LNCaP clone FGC (cell line): ENCODE measurements at regions not wholly inside any gene's neighbourhood (a gene's known extent, or its start where the extent isn't known, plus 50 kb on each side); places are given as distances from the start of the nearest gene placed in this dataset.

Experiments used
- DNase-seq: peaks from one replicate; pipeline ENCODE4 v3.0.0-alpha.2; 2011; ENCODE audit warnings: low read depth
- H3K4me3 ChIP-seq: 2 replicates; pipeline ENCODE4 v1.5.1; 2011; ENCODE audit warnings: mild to moderate bottlenecking, low read depth, low read length, control low read depth
- TF ChIP-seq, protein P1 (sequence below): IDR thresholded peaks from 2 replicates; pipeline ENCODE4 v1.5.1; 2012; ENCODE audit warnings: mild to moderate bottlenecking; ENCODE audit not compliant: control insufficient read depth, insufficient read depth; ENCODE audit errors: extremely low read depth

DNA sequence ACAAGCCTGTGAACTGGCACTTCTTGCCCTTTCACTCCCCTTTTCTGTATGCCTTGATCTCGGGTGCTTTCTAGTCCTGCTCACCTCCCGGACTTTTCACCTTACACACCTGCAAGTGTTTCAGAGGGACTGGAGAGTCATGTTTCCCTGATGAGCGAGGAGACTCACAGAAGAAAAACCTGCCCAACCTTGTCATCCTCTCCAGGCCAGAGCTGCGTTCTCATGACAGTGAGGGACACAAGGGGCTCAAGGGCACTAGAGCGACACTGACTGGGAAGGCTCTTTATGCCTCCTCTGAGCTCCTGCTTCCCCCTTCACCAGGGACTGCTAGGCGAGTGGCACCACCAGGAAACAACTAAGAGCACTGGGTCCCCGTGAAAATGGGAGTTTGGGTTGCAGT lies 376.9 kb upstream of the RPS23 start:
- TF ChIP-seq, protein P1, sequence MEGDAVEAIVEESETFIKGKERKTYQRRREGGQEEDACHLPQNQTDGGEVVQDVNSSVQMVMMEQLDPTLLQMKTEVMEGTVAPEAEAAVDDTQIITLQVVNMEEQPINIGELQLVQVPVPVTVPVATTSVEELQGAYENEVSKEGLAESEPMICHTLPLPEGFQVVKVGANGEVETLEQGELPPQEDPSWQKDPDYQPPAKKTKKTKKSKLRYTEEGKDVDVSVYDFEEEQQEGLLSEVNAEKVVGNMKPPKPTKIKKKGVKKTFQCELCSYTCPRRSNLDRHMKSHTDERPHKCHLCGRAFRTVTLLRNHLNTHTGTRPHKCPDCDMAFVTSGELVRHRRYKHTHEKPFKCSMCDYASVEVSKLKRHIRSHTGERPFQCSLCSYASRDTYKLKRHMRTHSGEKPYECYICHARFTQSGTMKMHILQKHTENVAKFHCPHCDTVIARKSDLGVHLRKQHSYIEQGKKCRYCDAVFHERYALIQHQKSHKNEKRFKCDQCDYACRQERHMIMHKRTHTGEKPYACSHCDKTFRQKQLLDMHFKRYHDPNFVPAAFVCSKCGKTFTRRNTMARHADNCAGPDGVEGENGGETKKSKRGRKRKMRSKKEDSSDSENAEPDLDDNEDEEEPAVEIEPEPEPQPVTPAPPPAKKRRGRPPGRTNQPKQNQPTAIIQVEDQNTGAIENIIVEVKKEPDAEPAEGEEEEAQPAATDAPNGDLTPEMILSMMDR: no peak
- H3K4me3 ChIP-seq: no peak overlapping the region
- DNase-seq: no peak

DNA sequence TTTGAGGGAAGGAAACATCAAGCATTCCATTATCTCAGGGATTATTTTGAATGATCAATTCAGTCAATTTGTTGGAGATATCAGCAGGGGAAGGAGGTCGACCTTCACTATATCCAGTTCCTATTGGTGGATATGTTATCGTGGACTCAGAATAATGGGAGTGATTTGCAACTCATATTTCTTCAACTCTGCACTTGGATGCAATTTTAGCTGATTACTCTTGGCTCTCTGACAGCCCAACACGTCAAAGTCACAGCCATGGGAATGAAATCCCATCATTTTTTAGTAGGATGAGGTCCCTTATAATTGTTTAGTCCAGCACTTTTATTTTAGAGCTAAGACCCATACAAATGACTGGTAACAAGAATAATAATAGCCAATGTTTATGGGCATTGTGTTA lies 371.8 kb upstream of the RPS23 start:
- no peak overlapping the region for H3K4me3 ChIP-seq
- TF ChIP-seq, protein P1: no peak
- no peak for DNase-seq

DNA sequence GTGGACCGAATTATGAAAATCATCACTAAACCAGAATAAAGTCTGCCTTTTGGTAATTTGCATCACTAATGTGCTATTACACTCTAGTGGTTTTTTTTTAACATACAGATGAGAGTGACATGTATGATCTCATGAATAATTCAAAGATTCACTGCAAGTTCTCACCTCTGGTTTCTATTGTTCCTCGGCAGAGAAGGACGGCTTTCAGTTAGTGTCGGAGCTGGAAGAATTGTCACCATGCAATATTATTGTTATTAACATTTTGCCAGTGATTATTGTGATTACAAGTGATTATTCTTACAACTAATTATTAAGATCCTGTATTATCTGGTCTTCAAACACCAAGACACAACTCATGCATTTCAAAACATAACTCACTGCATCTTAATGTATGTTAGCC lies 366.6 kb upstream of the RPS23 start:
- no peak for DNase-seq
- H3K4me3 ChIP-seq: no peak overlapping the region
- TF ChIP-seq, protein P1: no peak

DNA sequence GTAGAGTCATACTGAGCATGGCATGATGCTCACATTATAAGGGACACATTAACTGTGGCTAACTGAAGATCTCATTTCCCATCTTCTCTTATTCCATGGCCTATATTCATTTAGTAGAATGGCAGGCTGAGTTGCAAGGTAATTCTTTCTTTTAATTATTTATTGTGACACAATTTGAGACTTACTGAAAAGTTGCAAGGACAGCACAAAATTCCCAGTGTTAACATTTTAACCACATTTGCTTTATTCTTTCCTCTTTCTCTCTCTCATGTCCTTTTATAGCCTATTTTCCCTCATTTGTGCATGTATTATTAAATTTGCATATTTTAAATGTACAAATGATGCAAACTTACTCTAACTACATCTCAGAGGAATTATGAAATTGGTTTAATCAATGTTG lies 366.1 kb upstream of the RPS23 start:
- TF ChIP-seq, protein P1: no peak
- no peak overlapping the region for H3K4me3 ChIP-seq
- no peak for DNase-seq

DNA sequence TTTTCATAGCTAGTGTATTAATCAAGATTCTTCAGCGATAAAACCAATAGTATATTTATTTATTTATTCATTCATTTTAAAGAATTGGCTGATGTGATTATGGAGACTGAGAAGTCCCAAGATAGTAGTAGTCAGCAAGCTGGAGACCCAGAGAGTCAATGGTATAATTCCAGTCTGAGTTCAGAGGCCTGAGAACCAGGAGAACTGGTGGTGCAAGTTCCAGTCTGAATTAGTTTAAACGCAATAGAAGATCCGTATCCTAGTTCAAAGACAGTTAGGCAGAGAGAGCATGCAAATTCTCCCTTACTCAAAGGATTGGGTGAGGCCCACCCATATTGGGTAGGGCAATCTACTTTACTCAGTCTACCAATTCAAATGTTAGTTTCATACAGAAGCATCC lies 364.2 kb upstream of the RPS23 start:
- no peak overlapping the region for H3K4me3 ChIP-seq
- TF ChIP-seq, protein P1: no peak
- DNase-seq: no peak

DNA sequence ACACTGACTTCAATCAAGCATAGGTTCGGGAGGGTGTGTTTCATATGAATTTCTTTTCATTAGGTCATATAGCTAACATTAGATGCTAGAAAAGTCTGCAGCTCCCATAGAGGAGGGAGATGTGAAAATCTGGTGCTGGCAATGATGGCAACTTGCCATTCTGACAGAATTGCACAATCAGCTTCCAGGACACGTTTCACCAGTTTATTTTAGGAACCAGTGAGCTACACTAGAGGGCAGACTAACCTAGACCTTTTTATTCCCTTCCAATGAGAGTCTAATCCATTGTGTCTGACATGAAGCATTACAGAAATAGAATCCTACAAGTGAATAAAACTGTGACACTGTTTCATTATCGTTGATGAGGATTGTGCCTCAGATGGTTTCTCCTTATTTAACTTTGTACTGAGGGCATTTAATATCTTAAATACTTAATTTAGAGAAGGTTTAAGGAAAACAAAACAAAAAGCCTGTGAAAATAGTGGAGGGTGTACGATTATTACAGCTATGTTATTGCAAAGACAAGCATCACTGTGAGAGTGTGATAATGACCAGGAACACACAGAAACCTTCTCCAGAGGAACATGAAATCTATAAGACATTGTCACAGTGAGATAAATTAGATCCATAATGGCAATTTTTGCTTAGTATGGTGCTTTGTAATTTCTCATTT lies 363.3 kb upstream of the RPS23 start:
- DNase-seq: peak; percentile 49
- TF ChIP-seq, protein P1: peak; percentile 51

DNA sequence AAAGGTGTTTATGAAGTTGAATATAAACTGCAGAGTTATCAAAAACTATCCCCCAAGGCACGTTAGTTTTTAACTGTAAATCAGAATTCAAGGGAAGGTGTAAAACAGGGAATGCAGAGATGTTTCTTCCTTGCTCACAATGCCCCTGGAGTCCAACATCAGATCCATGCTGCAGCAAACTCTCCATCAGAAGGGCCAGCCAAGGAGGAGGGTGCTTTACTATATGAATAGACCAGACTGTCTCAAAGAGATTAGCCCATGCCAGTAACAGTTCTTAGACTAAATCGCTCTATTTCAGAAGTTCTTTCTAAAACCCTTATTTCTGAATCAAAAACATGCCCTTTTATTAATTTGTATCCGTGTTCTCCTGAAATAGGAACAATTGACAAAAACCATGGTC lies 362.8 kb upstream of the RPS23 start:
- no peak for DNase-seq
- no peak overlapping the region for H3K4me3 ChIP-seq
- TF ChIP-seq, protein P1: no peak

More for the DNA sequence above, 363.3 kb upstream of the RPS23 start:
- H3K4me3 ChIP-seq: no peak overlapping the region
